ENCODE measurements at regions not wholly inside any gene's neighbourhood (a gene's known extent, or its start where the extent isn't known, plus 50 kb on each side); places are given as distances from the start of the nearest gene placed in this dataset.

DNA sequence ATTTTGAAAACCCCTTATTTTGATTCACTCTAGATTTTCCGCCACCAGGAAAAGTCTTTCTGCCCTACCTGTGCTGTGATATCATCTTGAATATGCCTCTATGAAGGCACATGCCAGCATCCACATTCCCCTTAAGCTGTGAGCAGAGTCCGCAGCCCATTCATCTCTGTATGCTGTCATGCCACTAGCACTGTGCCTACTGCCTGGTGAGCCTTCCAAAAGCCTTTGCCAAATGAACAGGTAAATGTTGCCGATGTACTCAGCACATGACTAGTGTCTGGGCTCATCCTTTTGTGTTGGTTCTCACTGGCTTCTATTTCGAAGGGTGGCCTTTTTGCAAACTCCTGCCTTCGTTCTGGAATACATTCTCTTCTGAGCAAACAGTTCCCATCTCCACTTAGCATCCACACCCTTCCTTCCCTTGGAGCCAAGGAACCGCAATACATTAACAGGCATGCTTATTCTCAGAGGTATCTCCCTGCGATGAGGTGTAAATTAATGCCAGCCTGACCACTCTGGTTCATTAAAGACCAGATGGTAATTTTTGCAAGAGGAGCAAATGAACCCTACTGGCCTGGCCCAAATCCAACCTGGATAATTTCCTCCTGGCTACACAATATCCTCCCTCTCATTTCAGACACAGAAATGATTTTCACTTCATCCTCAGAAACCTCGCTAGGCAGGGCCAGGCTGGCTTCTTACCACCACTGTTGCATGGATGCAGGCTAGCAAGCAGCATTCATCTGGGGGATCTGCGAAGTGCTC is 339.7 kb upstream of the NFE2L3 start:
- TF ChIP-seq EZH2 (IDR thresholded peaks at IDR 0.05; ENCODE audit: borderline replicate concordance, low read depth, low read length, severe bottlenecking) = no peak
- TF ChIP-seq, protein P1, sequence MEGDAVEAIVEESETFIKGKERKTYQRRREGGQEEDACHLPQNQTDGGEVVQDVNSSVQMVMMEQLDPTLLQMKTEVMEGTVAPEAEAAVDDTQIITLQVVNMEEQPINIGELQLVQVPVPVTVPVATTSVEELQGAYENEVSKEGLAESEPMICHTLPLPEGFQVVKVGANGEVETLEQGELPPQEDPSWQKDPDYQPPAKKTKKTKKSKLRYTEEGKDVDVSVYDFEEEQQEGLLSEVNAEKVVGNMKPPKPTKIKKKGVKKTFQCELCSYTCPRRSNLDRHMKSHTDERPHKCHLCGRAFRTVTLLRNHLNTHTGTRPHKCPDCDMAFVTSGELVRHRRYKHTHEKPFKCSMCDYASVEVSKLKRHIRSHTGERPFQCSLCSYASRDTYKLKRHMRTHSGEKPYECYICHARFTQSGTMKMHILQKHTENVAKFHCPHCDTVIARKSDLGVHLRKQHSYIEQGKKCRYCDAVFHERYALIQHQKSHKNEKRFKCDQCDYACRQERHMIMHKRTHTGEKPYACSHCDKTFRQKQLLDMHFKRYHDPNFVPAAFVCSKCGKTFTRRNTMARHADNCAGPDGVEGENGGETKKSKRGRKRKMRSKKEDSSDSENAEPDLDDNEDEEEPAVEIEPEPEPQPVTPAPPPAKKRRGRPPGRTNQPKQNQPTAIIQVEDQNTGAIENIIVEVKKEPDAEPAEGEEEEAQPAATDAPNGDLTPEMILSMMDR (IDR thresholded peaks at IDR 0.05; ENCODE audit: borderline replicate concordance, extremely low read depth, low read length, poor library complexity, severe bottlenecking) = no peak
- no peak for ATAC-seq (ENCODE audit: insufficient read depth, low read depth)
- H3K27me3 ChIP-seq (ENCODE audit: insufficient read depth, low read length, poor library complexity) = peaks cover 22% of the 10 kb centered on the region

DNA sequence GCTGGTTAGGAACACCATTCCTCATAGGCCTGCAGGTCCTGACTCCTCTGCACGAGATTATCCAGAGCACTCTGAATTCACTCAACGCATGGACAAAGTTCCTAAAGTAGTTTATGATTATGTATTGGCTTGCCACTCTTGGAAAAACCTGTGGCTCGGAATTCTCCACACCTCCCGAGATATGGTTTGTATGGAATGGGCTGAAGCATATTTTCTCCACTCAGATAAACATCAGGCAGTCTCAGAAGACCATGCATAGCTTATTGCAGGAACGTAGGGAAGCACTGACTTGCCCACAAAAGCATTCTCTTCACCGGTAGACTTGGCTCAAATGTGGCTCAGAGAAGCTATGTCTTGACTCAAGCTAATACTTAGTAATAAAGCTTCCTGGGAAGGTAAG is 338.6 kb upstream of the NFE2L3 start:
- peaks cover 29% of the 10 kb centered on the region for H3K27me3 ChIP-seq (ENCODE audit: insufficient read depth, low read length, poor library complexity)

More for the DNA sequence above, 339.7 kb upstream of the NFE2L3 start:
- H3K9ac ChIP-seq (ENCODE audit: low read depth, low read length) = no peak overlapping the region
- no peak overlapping the region for H3K4me3 ChIP-seq (ENCODE audit: low read depth in 1 of 2, low read length in 2 of 2)
- H3K27ac ChIP-seq (ENCODE audit: low read length) = no peak overlapping the region
- H3K79me2 ChIP-seq (ENCODE audit: insufficient read depth, low read length) = no peaks in the 10 kb centered on the region
- no peaks in the 10 kb centered on the region for H3K4me1 ChIP-seq (ENCODE audit: insufficient read depth, low read length)
- H2AFZ ChIP-seq (ENCODE audit: low read depth, low read length) = no peak overlapping the region
- no peak overlapping the region for H3K4me2 ChIP-seq (ENCODE audit: insufficient read depth, low read length)
- no peaks in the 10 kb centered on the region for H3K36me3 ChIP-seq (ENCODE audit: insufficient read depth, low read length)
- no peaks in the 10 kb centered on the region for H3K9me3 ChIP-seq (ENCODE audit: insufficient read depth, low read length, severe bottlenecking)
- DNase-seq = no peak
- H4K20me1 ChIP-seq (ENCODE audit: insufficient read depth, low read length) = no peaks in the 10 kb centered on the region

DNA sequence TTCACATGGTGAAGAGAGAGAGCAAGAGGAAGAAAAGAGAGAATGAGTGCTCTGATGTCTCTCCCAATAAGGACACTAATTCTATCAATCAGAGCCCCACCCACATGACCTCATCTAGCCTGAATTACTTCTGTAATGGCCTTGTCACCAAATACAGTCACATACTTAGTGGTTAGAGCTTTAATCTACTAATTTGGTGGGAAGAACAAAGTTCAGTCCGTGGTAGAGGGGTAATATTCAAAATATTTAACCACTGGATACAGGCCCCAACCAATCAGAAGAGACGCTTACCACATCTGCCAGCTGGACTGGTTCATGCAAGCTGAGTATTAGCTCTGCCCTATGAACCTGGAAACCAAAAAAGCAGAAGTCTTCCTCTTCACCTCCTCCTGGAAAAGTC is 336.3 kb upstream of the NFE2L3 start:
- H3K4me2 ChIP-seq (ENCODE audit: insufficient read depth, low read length) = no peak overlapping the region
- peaks cover 20% of the 10 kb centered on the region for H3K27me3 ChIP-seq (ENCODE audit: insufficient read depth, low read length, poor library complexity)
- H4K20me1 ChIP-seq (ENCODE audit: insufficient read depth, low read length) = no peaks in the 10 kb centered on the region

More for the DNA sequence above, 338.6 kb upstream of the NFE2L3 start:
- Histone ChIP-seq H2AFZ (ENCODE audit: low read depth, low read length) (no peak overlapping the region), H3K36me3 (ENCODE audit: insufficient read depth, low read length) (no peaks in the 10 kb centered on the region), H3K4me3 (ENCODE audit: low read depth in 1 of 2, low read length in 2 of 2) (no peak overlapping the region), H3K9me3 (ENCODE audit: insufficient read depth, low read length, severe bottlenecking) (no peaks in the 10 kb centered on the region), H3K79me2 (ENCODE audit: insufficient read depth, low read length) (no peaks in the 10 kb centered on the region), H3K4me1 (ENCODE audit: insufficient read depth, low read length) (no peaks in the 10 kb centered on the region), H3K4me2 (ENCODE audit: insufficient read depth, low read length) (no peak overlapping the region), H4K20me1 (ENCODE audit: insufficient read depth, low read length) (no peaks in the 10 kb centered on the region), H3K9ac (ENCODE audit: low read depth, low read length) (no peak overlapping the region), H3K27ac (ENCODE audit: low read length) (no peak overlapping the region)
- DNase-seq (no peak), ATAC-seq (ENCODE audit: insufficient read depth, low read depth) (no peak)
- no peak for TF ChIP-seq EZH2 (IDR thresholded peaks at IDR 0.05; ENCODE audit: borderline replicate concordance, low read depth, low read length, severe bottlenecking)
- TF ChIP-seq, protein P1 (IDR thresholded peaks at IDR 0.05; ENCODE audit: borderline replicate concordance, extremely low read depth, low read length, poor library complexity, severe bottlenecking) = no peak

More for the DNA sequence above, 336.3 kb upstream of the NFE2L3 start:
- no peak overlapping the region for H3K27ac ChIP-seq (ENCODE audit: low read length)
- H3K4me1 ChIP-seq (ENCODE audit: insufficient read depth, low read length) = no peaks in the 10 kb centered on the region
- no peak overlapping the region for H3K9ac ChIP-seq (ENCODE audit: low read depth, low read length)
- no peak overlapping the region for H2AFZ ChIP-seq (ENCODE audit: low read depth, low read length)
- no peak for DNase-seq
- no peaks in the 10 kb centered on the region for H3K9me3 ChIP-seq (ENCODE audit: insufficient read depth, low read length, severe bottlenecking)
- TF ChIP-seq, protein P1 (IDR thresholded peaks at IDR 0.05; ENCODE audit: borderline replicate concordance, extremely low read depth, low read length, poor library complexity, severe bottlenecking) = no peak
- TF ChIP-seq EZH2 (IDR thresholded peaks at IDR 0.05; ENCODE audit: borderline replicate concordance, low read depth, low read length, severe bottlenecking) = no peak
- ATAC-seq (ENCODE audit: insufficient read depth, low read depth) = no peak
- H3K4me3 ChIP-seq (ENCODE audit: low read depth in 1 of 2, low read length in 2 of 2) = no peak overlapping the region
- no peaks in the 10 kb centered on the region for H3K79me2 ChIP-seq (ENCODE audit: insufficient read depth, low read length)
- H3K36me3 ChIP-seq (ENCODE audit: insufficient read depth, low read length) = no peaks in the 10 kb centered on the region
